Spleen (tissue), 7 donors: ENCODE measurements at regions not wholly inside any gene's neighbourhood (a gene's known extent, or its start where the extent isn't known, plus 50 kb on each side); places are given as distances from the start of the nearest gene placed in this dataset.

Experiments used
- CTCF ChIP-seq, 11 experiments: fragments of 200-600 bp in 7 of 11; fragments of 450-650 bp in 4 of 11; sonication (generic) in 4 of 11; IDR thresholded peaks in 8 of 11; conservative IDR thresholded peaks in 3 of 11; 1 replicate in 7 of 11; 2 replicates in 4 of 11; pipeline versions ENCODE4 v1.4.0 to v1.8.0; 2016 to 2021; ENCODE audit warnings: antibody characterized with exemption in 11 of 11, inconsistent platforms in 4 of 11, mild to moderate bottlenecking in 1 of 11
- POLR2AphosphoS5 ChIP-seq, 3 donors: sonication (generic); formaldehyde crosslinking; IDR thresholded peaks; one replicate each; pipeline ENCODE4 v1.5.1; 2017; ENCODE audit warnings: antibody characterized with exemption in 3 of 3
- donor health status: DM: no; HTN: no; CAD: no; lungs with moderate emphysema.
- donor health status: DM: no; HTN: no; CAD: no.
- donor health status: DM: no; HTN: no; CAD: no.

DNA sequence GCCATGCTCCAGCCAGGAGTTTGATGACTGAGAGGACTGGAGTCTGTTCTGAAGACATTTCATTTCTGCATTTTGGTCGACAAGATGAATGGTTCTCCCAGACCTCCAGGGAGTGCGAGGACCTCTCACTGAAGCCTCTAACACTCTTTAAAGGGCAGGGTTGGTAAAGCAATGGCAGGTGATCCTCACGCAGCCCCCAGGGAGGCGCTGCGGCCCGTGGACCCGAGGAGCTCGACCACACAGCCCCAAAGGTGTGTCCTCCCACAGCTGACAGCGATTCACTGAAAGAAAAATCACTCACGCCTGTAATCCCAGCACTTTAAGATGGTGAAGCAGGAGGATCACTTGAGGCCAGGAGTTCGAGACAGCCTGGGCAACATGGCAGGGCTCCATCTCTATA is 183.8 kb upstream of the SFSWAP start:
- TF ChIP-seq POLR2AphosphoS5 (IDR thresholded peaks at IDR 0.05): no peak
- no peak for TF ChIP-seq CTCF (IDR thresholded peaks at IDR 0.05 in 8 of 11, conservative IDR thresholded peaks at IDR 0.05 in 3 of 11)
